HG03520 (cell line): ENCODE measurements at regions not wholly inside any gene's neighbourhood (a gene's known extent, or its start where the extent isn't known, plus 50 kb on each side); places are given as distances from the start of the nearest gene placed in this dataset.
"Not testable (repeated sequence)": the region's sequence is repeated elsewhere in the genome, so short reads cannot be mapped to it uniquely, and the experiment has no call there.

Source experiments
- ATAC-seq: cut with Tn5 transposase; IDR thresholded peaks from one replicate; pipeline ENCODE4 v1.9.1; 2021; ENCODE audit warnings: mild to moderate bottlenecking, moderate library complexity; ENCODE audit not compliant: unreplicated experiment

DNA sequence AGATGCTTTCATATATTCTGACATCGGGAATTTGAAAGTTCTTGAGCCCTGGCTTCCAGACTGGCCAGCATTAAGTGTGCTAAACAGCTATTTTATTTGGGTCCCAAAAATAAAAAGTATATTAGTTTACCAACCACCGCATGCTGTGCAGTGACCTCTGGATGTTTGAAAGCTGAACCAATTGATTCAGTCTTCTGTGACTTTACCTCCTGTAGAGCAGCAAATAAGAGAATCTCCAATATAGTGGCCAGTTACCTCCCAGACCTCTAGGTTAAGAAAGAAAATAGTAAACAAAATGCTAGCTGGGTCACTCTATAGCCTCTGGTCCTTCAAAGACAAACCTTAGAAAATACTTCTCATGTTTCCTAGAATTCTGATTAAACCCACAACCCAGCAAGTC is 424.6 kb upstream of the NFE2L3 start:
- ATAC-seq: no peak

DNA sequence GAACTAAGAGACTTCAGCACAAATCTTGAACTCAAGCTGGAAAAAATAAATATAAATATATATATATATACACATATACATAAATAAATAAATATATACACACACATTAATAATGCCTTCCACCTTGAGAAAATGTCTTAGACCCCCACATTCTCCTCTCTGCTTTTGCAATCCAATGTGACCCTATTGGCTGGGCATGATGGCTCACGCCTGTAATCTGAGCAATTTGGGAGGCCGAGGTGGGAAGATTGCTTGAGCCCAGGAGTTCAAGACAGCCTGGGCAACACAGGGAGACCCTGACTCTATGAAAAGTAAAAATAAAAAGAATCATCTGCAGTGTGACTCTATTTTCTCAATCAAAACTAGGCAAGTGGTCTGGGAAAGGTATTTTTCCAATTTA is 424.1 kb upstream of the NFE2L3 start:
- ATAC-seq: no peak

DNA sequence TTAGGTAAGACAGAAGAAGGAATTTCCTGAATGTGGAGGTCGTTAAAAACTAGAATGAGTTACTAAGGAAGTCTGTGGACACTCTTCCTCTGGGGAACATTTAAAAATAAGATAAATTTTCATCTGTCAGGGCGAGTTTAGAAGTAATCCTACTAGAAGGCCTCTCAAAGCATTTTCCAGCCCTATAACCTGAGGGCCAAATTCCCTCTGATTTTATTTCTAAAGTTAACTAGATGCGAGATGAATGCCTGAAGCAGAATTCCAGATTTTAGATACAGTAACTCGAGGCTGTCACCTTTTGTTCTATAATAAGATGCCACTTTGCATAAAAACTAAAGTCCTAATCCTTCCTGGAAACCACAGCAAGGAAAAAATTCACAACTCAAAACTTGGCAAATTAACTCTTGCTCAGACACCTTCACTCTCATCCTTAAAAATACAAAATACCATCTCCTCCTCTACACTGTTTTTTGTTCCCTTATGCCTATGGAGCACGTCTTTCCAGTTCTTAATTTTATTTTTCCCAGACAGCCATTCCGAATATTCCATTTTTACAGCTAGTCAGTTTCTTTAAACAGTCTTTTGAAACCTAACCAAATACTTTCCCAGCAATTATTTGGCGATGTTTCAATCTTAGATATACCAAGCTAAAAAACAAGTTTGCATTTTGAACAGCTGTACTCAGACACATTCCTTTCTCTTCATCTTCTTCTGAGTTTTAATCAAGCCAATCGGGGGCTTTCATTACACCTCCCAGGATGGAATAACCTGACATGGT is 420.7 kb upstream of the NFE2L3 start:
- ATAC-seq: no peak

DNA sequence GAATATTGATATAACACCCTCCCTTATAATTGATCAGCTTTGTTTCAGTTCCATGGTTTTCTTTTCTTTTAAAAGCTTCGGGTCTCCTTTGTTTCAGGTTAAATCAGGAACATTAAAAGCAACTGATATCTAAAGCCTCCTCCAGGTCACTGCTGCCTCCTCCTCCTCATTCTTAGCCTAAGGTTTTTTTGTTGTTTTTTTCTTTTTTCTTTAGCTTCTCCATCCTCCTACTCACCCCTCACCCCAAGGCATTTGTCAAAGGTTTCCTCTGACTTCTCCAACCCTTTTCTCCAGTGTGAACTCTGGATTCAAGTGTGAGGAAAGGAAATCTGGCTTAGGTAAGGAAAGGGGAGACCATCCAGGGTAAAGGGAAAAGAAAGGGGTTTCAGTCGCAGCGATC is 420.2 kb upstream of the NFE2L3 start:
- no peak for ATAC-seq

DNA sequence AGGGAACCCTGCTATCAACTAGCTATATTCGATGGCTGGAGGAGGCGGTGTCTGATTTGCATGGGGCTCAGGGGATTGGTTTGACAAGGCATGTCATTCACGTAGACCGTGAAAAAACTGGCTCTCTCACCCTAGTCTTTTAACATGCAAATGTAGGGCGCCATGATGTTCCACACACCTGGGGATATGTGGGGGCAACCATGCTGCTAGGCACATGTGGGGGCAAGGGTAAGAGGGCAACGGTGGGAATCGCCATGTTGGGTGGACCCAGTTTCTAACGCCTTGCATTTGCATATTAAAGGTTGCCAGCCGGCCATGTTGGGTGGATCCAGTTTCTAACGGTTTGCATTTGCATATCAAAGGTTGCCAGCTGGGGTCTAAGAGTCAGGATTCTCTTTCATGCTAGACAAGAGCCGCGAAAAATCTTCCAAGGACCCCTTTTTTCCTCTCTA is 419.2 kb upstream of the NFE2L3 start:
- no peak for ATAC-seq

DNA sequence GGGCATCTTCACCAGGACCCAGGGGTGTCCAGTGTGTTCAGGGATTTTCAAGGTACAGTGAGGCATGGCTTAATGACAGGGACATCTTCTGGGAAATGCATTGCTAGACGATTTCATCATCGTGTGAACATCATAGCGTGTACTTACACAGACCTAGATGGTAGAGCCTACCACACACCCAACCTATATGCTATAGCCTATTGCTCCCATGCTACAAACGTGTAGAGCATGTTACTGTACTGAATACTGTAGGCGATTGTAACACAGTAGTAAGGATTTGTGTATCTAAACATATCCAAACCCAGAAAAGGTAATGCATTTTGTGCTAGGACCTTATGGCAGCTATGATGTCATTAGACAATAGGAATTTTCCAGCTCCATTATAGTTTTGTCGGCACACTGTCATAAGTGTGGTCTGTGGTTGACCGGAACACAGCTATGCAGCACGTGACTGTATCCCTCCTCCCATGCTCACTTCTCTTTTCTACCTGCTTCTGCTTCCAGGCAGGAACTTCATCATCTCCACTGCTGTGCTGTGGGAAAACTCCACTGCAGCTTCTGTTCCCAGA is 416.2 kb upstream of the NFE2L3 start:
- ATAC-seq: no peak

DNA sequence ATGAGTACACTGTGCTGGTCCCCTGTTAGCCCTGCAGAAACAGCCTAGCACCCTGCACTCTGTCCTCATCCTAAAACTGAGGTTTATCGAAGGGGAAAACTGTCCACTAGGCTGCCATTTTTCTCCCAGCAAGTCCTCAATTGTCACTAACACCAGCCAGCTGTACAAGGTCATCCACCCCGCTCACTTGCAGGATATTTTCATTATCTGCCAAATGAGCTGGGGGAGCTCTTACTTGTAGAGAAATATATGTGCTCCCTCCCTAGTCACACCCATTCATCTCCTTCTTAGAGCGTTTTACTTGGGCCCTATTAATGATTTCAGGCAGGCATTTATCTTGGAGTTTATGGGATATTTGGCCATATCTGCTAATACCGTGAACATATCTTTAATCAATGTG is 413.5 kb upstream of the NFE2L3 start:
- no peak for ATAC-seq

DNA sequence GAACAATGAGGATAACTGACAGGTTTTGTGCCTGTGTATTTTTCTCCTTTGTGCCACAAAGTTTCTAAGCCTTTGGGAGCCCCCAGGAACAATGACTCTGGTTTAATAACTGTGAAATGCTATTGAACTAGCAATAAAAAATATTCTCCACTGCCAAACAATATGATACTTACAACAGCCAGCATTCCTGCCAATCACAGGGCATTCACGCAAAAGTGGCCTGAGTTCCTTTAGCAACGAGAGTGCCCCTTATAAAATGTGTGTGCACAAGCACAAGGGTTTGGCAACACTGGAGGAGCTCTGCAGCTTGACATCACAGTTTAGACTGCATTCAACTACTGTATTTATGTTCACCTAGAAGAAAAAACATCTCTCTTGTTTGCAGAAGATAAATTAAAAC is 412.9 kb upstream of the NFE2L3 start:
- ATAC-seq: no peak

DNA sequence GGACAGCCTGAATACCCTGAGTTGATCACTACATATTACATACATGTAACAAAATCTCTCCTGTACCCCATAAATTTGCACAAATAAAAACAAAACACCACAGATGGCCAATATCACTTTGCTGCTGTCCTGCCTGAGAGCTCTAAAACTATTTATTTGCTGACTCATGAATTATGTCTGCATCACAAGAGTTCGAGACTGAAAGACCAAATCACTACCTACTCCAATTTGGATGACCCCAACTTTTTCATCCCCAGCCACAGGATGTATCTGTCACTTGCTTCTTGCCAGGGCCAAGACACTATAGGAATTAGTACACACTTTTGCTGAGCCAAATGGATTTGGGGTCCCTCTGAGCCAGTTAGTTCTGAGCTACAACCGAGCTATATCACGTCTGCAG is 409.7 kb upstream of the NFE2L3 start:
- ATAC-seq: no peak

DNA sequence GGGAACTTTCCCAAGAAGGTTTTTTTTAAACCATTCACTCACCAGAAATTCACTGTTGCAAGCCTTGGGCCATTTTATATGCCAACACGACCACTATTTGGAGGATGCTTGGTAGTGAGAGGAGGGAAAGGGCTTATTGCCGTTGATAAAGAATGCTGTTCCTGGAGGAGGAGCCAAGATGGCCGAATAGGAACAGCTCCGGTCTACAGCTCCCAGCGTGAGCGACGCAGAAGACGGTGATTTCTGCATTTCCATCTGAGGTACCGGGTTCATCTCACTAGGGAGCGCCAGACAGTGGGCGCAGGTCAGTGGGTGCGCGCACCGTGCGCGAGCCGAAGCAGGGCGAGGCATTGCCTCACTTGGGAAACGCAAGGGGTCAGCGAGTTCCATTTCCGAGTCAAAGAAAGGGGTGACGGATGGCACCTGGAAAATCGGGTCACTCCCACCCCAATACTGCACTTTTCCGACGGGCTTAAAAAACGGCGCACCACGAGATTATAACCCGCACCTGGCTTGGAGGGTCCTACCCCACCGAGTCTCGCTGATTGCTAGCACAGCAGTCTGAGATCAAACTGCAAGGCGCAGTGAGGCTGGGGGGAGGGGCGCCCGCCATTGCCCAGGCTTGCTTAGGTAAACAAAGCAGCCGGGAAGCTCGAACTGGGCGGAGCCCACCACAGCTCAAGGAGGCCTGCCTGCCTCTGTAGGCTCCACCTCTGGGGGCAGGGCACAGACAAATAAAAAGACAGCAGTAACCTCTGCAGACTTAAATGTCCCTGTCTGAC is 408.1 kb upstream of the NFE2L3 start:
- not testable (repeated sequence) for ATAC-seq

DNA sequence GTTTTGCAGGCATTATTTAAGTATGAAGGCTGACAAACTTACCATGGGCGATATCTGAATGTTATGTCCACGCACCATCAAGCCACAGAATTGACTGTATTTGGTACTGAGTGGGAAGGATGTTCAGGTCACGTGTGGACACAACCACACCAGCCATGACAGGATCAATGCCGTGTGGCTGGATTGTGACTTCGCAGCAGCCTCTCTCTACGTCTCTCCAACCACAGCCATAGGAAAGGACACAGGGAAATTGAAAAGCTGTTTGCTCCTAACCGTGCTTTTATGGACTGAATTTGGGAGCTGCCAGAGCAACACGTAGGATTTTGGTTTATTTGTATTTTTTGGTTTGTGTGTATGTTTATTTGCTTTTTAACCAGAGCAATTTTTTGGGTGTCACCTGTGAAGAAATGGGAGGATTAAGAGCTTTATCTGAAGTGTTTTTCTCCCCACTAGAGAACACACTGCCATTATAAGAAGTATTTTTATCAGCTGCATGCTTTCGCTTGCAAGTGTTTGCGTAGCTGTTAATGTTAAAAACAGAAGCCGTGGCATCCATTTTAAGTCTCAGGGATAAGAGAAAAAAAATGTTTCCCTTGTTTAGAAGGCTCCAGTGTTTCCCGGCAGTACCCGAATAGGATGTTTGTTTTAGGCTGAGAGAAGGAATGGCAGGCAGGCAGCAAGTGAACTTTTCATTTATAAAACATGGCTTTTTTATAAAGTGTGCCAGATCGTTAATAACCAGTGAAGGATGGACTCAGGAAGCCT is 401.1 kb upstream of the NFE2L3 start:
- no peak for ATAC-seq

DNA sequence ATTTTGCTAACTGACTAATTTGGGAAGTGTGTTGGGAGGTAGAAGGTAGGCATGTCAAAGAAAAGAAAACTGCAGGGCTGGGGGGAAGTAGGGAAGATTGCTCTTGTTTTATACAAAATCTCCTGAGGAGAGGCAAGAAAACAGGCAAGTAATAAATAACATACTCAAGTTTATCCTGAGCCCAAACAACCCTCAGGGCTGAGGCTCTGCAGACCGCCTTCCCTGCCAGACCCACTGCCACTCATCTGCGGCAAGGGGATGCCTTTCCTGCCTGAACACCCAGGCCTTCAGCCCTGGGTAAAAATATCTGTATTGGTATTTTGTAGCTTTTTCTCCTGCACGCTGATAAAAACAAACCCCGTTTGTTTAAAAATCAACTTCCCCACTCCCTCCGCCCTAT is 399.8 kb upstream of the NFE2L3 start:
- no peak for ATAC-seq

DNA sequence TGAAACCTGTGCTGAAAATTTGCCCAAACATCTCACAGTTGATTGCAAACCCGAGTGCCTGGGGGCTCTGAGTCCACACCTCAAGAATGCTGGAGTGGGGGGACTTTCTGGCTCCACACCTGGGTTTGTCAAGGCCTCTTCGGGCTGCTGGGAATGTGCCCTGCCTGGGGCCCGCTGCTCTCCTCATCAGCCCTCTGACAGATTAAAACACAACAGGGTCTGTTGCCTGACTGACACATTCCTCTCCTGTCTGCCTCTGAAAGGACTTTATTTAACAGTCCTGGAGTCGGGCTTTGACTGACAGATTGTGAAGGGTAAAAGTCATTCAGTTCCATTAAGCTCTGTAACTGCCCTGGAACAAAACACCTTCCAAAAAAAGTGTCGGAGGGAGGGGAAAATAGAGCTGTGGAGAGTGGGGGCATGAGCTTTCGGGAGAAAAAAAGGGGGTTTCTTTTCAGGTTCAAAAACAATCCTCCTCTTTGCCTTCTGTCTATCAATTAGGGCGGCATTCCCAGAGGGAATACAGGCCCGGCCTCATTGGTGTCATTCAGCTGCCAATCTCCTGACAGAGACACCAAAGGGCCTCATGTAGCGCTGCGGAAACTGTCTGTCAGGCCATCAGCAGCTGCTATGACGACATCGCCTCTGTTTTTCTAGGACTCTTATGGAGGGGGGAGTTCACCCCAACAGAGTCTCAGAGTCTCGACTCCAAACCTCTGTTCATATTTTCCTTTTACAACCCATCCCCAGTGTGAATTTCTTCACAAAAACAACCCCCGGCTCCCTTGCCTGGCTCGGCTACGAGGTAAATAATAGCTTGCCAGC is 398.8 kb upstream of the NFE2L3 start:
- ATAC-seq: no peak

DNA sequence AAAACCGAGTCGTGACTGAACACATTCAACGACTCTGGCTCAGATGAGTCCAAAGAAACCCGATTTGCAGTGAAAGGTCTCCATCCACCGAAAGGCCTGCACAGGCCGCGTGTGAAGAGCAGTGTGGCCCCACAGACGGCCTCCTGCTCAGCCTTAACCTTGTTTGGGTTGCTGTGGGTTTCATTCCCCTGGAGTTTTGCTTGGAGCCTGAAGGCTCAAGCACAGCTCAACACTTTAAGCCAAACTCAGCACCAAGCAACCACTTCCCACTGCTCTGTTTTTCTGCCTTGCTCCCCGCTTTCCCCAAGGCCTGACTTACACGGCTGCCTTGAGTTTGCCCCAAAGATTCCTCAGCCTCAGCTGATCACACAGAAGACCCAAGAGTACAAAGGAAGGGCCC is 398.2 kb upstream of the NFE2L3 start:
- ATAC-seq: no peak

DNA sequence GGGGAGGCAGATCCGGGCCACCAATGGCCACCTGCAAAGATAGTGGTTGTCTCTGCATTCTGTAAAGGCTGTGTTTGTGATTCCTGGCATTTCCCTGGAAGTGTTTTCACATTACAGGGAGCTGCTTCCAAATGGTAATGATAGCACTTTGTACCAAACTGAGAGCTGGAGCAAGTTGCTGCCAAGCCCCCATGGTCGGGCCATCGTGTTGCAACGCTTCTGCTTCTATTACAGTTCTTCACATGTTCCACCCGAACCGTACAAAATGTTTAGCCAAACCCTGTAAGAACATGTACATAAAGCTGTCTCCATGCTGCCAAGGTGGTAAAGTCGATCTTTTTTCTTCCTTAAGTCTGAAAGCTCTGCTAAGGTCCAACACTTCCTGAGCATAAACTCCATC is 397.7 kb upstream of the NFE2L3 start:
- ATAC-seq: no peak

DNA sequence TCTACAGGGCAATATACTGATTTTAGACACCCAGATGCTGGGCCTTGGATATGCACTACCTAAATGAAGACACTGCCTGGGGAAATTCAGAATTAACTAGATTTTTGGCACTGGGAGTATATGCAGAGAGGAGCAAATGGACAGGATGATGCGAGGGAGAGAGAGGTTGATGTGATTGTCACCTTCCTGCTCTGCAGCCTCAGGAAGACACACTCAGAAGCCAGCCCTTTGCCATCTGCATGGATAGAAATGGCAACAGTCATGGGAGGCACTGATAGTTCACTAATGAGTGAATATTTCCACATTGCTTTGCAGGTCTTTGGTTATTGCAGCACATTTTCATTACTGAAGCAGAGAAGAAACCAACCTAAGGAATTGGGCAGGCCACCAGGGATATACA is 397.2 kb upstream of the NFE2L3 start:
- ATAC-seq: no peak

DNA sequence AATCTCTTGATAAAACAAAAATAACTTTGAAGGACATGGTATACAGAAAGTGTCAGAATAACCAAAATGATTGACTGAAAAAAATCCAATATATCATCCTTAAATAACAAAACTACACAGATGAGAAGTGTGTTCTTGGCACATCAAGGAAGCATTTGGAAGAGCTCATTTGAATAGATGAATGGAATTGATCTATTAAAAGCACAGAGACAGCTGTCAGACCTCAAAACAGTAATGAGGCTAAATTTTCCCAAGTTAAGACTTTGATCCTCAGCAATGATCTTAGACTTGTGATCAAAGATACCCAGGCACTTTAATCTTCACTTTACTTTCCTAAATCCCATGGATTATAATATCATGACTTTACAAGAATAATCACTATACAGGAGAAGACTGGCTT is 395.4 kb upstream of the NFE2L3 start:
- no peak for ATAC-seq

DNA sequence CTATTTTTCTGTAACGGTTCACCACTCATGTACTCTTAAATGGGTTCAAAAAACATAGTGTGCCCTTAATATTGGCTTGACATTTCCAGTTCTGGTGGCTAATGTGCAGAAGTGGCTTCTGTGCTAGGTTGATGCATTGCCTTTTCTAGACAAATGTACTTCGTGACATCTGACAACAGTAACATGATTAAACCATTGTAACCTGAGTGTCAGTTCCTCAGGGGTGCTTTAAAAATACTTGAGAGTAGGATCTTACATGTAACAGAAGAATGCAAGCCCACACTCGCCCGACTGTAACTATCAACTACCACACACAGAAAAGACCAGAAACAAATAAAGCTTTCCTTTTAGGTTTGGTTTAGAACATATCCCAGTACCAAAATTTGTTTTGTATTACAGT is 393.4 kb upstream of the NFE2L3 start:
- ATAC-seq: no peak

DNA sequence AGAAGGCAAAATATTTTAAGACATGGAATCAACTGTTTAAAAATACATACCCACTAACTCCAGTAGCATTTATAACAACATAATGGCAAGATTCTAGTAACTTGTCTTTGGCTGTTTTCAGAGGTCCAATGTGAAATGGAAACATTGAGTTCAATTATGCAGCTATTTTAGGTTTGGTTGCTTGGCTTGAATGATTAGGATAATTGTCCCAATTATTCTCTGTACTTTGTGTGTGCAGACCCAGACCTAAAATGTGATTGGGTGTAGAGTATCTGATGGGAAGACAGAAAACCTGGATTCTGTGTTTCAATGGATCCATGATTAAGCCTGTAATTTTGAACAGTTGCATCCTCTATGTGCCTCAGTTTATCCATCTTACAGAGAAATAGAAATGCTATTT is 392.7 kb upstream of the NFE2L3 start:
- no peak for ATAC-seq

DNA sequence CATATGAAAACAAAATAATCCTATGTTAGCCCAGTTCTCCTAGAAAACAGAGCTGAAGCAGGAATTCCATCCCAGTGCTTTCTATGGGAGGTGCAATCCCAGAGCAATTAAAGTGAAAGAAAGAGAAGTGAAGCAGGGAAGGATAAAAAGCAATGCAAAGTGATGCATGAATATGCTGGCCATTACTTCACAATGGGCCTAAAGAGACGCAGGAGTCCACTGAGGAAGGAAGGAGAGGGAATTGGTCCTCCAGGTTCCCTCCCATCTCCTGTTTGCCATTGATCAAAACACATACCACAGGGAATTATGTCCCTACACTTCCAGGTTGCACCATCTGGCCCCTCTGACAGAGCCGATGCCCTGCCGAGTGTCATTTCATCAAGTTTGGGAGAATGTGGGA is 392.2 kb upstream of the NFE2L3 start:
- ATAC-seq: no peak
